ENCODE measurements at regions not wholly inside any gene's neighbourhood (a gene's known extent, or its start where the extent isn't known, plus 50 kb on each side); places are given as distances from the start of the nearest gene placed in this dataset.
"Not testable (repeated sequence)": the region's sequence is repeated elsewhere in the genome, so short reads cannot be mapped to it uniquely, and the experiment has no call there.

DNA sequence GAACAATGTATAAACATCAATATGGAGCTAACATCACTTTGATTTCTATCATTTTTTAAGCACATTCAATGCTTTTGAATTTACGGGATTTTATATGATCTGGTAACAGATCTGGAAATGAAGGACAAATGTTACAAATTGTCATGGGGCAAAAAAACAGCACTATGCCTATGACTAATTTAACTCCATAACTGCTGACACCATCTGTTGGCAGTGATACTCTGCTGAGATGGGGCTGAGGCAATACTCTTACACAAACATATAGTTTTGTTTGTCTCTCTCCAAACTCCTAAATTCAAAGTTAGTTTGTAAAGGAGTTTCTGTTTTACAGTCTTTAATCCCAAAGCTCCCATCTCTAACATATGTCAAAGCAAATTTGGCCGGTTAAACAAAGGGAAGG lies 132.5 kb upstream of the FER start:
- no peak for ATAC-seq
- intact Hi-C loops (cut with micrococcal nuclease): no loop called here
- no peak for DNase-seq

DNA sequence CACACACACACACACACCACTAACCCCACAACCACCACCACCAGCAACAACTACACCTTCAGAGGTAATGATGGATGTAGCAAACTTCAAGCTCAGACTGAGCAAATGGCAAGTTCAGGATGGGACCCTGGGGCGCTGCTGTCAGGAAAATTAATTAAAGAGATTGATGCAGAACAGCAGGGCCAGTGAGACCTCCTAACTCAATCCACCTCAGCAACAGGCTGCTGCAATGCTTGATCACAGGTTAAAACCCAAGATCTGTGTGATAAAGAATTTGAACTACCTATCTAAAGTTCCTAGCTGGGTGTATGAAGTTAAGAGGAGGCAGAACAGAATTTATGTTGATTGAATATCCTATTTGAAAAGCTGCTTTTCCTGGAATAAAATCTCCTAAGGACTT lies 140.3 kb upstream of the FER start:
- DNase-seq (no peak), ATAC-seq (no peak)
- intact Hi-C loops (cut with micrococcal nuclease): no loop called here

DNA sequence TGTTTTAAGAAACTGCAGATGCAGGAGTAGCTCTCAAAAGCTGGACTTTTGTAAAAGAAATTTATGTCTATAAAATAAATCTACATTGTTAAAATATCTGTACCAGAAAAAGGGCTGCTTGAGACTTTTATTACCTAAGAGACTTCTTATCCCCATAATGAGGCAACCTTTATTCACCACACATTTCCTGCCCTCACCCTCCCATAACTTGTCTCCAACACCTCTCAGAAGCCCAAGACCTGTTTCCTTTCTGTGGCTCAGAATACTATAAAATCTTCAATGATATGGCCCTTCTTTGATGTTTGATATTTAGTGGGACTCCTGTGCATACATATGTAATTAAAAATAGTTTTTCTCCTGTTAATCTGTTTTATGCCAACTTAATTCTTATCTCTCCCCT lies 141.5 kb upstream of the FER start:
- ATAC-seq (no peak), DNase-seq (no peak)
- intact Hi-C loops (cut with micrococcal nuclease): no loop called here

DNA sequence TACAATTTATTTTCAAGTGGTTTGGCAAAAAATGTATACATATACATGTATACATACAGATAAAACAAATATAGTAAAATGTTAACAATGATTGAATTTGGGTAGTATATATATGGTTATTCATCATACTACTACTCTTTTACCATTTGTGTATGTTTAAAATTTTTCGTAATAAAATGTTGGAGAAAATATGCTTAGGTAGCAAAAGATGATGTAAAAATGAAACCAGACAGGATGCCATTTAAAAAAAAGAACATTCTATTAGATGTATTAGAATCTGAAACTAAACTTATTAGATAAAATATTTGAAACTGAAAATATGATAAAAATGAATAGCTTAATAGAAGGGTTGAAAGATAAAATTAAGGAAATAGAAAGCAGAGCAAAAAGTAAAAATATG lies 144.9 kb upstream of the FER start:
- DNase-seq (no peak), ATAC-seq (no peak)
- intact Hi-C loops (cut with micrococcal nuclease): no loop called here

DNA sequence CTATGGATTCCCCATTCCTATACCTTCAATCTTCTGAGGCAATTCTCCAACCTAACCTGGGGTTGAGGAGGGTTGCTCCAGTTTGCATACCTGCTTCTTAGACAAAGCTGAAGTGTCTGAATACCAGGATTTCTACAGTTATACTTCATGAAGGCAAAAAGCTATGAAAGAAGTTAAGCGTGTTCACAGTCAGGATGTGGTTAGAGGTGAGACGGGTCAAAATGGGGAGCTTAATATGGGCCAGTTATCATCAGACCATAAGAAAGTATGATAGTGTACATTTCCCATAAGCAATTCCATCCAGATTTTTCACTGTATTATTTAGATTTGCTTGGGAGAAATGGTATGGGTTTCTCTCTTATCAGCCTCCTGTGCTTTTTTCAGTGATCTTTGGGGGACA lies 156.9 kb upstream of the FER start:
- intact Hi-C loops (cut with micrococcal nuclease): no loop called here
- no peak for ATAC-seq
- DNase-seq: no peak

DNA sequence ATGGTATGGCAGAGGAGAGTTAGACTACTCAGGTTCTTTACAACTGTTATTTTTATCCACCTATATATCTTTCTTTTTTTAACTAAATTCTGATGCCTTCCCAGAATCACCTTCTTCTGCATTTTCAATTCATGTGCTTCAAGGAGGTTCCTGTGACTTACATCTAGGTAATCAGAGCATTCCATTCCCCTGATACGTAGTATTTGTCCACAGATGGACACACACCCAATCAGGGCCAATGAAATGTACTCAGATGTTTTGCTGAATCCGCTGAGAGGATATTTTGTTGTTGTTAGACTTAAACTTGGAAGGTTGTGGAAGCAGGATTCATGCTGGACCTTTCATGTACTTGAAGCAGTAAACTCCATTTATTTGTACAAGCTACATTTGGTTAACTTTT lies 159.4 kb upstream of the FER start:
- no peak for DNase-seq
- intact Hi-C loops (cut with micrococcal nuclease): no loop called here
- ATAC-seq: no peak

DNA sequence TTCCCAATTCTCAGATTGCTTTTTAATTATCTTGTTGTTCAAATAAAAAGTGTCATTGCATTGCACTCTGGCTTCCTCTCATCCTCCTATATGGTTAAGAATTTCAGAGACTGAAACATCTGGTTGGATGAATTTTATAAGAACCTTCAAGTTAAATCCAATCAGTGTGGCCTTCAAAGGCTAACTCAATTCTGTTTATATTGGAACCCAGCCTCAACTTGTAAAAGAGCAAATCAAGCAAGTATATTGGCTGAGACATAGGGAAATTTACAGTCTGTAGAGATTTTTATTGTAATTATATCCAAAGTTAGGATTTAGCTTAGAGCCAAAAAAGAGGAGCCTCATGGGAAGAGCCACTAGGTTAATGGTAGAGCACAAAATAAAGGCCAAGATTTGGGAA lies 159.9 kb upstream of the FER start:
- DNase-seq (no peak), ATAC-seq (no peak)
- intact Hi-C loops (cut with micrococcal nuclease): no loop called here

DNA sequence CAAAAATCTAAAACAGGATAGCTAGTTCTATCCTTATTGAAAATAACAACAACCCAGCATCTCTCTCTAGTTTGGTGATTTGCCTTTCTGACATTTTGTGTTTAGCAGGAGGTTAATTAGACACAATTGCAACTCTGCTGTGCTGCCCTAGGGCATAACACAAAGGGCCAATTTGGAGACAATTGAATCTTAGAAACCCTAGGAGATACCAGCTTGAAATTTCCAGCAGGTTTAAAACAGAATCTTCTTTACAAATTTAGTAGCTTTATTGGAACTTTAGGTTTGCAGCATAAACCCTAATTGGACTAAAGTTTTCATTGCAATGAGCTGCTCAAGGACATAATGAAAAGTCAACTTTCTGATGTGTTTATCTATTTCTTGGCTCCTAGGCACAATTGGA lies 166.7 kb upstream of the FER start:
- DNase-seq: no peak
- intact Hi-C loops (cut with micrococcal nuclease): no loop called here
- ATAC-seq: no peak

DNA sequence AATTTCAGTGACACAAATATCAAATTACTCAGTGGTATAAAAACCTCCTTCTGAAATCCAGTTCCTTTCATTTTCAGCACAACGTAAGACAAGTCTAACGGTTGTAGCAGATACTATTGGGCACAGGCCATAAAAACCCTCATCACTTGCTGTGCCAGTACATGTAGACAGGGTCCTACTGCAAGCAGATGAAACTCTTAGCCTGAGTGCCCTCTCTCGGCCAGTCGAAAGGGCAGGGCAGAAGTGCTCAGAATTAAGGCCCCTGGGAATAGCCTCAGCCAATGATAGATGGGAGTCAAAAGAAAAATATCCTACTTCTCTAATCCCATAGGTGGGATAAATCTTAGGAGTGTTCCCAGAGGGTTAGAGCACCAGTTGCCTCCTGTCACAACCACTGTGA lies 168.5 kb upstream of the FER start:
- intact Hi-C loops (cut with micrococcal nuclease): no loop called here
- no peak for DNase-seq
- ATAC-seq: peak; percentile 42

DNA sequence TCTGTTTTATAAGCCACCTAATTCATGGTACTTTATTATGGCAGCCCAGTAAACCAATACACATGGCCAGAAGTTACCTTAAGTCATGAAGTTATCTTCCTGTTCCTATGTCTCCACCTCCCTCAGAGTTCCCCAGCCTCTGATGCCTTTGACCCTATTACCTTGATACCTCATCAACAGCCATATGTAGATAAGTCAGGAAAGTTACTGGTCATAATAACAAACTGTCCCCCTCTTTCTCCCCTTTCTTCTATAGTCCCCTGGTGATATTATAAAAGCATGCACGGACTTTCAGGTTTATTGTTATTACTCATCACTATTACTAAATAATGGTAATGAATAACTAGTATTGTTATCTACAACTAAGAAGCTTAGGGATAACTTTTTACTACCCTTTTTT lies 168.9 kb upstream of the FER start:
- intact Hi-C loops (cut with micrococcal nuclease): no loop called here
- no peak for ATAC-seq
- DNase-seq: no peak

DNA sequence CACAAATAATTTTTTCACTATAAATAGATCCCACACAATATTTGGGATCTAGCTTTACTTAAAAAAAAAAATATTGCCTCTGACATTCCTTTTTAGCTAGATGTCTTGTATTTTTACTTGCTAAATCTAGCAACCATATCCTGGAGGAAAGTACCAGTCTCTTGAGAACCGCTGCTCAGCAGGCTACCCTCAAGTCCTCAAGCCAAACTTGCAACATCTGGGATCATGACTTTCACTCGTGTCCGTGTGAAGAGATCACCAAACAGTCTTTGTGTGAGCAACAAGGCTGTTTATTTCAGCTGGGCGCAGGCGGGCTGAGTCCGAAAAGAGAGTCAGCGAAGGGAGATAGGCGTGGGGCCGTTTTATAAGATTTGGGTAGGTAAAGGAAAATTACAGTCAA lies 180.3 kb upstream of the FER start:
- DNase-seq (peak; percentile 24), ATAC-seq (peak; percentile 78)
- intact Hi-C loops (cut with micrococcal nuclease): no loop called here

DNA sequence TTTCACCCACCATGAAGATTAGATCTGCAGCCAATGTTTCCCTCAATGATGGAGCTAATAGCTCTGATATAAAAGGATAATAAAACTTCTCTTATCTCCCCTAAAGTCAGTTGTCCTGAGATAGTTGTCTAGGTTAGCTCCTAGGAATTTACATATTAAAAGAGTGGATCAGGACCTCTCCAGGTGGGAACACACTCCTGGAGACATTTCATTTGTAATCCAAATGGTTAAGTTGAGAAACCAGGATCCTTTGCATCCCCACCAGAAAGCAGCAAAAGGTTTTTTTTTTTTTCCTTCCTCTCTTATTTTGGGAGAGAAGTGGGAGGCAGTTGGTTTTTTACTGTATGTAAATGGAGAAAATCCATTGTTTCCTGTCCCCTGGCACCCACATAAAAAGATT lies 182.5 kb upstream of the FBXL17 start:
- DNase-seq (no peak), ATAC-seq (no peak)
- intact Hi-C loops (cut with micrococcal nuclease): no loop called here

DNA sequence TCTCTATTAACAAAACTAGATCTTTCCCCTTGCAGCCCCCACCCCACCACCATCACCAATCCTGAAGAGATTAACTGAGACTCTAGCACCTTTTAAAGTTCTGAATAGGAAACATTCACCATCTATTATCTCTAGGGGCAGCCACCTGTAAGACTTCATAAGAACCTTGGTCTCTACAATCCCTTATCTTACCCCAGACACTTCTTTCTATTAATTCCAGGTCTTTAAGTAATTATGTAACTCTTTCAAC lies 180.2 kb upstream of the FBXL17 start:
- ATAC-seq (no peak), DNase-seq (no peak)
- intact Hi-C loops (cut with micrococcal nuclease): no loop called here

DNA sequence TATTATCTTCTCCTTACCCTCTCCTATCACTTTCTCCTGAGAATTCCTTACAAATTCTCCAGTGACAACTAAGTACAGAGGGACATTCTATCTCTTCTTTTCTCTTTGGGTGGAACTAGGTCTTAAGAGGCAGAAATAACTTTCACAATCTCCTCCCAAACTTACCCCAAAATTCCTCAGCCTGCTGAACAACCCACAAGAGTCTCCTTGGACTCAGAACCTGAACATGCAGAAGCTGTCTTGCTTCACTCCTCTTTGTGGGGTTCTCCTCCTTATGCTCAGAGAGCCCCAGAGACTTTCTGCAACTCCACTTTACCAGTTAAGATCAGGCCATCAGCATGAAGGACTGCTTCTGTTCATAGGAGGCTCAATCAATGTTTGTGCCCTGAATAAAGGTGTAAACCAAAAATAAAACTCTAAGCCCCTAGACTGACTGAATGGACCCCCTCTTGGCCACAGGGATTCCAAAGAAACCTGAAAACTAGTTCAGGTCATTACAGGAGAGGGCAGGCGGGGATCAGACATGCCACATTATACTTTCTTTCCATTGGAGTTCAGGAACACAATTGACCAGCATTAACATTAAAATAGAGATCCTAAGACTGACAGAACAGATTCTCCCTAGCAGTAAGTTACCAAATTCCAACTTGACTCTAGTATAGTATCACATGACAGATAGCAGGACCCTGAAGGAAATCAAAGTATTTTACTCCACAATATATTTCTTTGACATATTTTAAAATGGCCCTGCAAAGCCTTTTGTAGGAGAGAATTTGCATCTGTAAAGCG lies 179.7 kb upstream of the FBXL17 start:
- intact Hi-C loops (cut with micrococcal nuclease): no loop called here
- DNase-seq: no peak
- ATAC-seq: no peak

DNA sequence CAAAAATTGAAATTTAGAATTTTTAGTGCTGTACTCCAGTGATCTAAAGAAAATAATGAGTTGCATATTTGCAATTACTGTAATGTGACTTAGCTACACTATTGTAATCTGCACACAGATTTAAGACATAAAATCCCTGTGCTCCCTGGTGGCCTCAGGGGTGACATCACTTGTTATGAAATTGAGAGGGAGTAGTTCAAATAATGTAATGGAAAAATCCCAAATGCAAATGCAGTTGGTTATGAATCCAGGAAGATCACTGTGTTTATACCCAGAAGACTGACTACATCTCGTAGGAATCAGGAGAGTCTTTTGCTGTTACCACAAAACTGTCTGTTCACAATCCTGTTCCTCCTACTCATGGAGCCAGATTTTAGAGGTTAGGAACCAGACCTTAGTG lies 178.7 kb upstream of the FBXL17 start:
- DNase-seq (peak; percentile 50), ATAC-seq (peak; percentile 93)
- intact Hi-C loops (cut with micrococcal nuclease): no loop called here

DNA sequence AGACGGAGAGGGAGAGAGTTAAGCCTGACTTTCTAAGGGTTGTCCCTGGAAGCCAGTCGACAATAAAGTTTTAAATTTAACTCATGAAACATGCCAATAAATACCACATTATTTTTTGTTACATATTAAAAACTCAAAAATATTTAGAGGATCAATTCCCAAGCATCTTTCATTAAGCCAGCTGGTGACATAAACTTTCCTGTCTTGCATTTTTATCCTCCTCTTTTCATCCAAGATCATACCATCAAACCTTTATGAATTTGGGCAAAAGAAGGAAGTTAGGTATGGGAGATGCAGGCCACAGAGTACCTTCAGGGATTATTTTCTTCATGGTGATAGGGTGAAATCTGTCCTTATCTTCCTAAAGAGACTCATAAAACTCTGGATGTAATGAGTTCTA lies 178.3 kb upstream of the FBXL17 start:
- intact Hi-C loops (cut with micrococcal nuclease): no loop called here
- no peak for DNase-seq
- no peak for ATAC-seq

DNA sequence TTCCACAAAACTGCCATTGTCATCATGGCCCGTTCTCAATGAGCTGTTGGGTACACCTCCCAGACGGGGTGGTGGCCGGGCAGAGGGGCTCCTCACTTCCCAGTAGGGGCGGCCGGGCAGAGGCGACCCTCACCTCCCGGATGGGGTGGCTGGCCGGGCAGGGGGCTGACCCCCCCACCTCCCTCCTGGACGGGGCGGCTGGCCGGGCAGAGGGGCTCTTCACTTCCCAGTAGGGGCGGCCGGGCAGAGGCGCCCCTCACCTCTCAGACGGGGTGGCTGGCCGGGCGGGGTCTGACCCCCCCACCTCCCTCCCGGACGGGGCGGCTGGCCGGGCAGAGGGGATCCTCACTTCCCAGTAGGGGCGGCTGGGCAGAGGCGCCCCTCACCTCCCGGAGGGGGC lies 176.9 kb upstream of the FBXL17 start:
- DNase-seq; ATAC-seq; intact Hi-C loops (cut with micrococcal nuclease): not testable (repeated sequence)

DNA sequence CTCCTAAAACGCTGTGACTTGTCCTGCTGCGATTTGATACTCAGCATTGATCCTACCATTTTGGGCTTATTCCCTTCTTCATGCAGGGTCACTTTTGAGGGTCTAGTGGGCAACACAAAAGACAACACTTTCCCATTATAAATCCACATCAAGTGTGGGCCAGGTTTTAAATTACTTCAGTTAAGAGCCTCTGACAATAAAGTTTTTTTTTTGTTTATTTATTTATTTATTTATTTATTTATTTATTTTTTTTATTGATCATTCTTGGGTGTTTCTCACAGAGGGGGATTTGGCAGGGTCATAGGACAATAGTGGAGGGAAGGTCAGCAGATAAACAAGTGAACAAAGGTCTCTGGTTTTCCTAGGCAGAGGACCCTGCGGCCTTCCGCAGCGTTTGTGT lies 176.2 kb upstream of the FBXL17 start:
- ATAC-seq; DNase-seq; intact Hi-C loops (cut with micrococcal nuclease): not testable (repeated sequence)

DNA sequence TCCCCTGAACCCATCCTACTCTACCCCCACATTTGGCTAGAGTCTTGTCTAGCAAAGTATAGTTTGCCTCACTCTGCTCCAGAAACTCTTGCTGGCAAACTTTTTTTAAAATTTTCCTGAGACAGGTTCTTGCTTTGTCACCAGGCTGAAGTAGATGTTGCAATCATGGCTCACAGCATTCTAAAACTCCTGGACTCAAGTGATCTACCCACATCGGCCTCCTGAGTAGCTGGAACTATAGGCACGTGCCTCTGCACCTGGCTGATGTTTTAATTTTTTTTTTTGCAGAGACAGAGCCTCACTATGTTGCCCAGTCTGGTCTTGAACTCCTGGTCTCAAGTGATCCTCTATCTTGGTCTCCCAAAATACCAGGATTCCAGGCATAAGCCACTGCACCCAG lies 175.8 kb upstream of the FBXL17 start:
- DNase-seq: no peak
- no peak for ATAC-seq
- intact Hi-C loops (cut with micrococcal nuclease): no loop called here

DNA sequence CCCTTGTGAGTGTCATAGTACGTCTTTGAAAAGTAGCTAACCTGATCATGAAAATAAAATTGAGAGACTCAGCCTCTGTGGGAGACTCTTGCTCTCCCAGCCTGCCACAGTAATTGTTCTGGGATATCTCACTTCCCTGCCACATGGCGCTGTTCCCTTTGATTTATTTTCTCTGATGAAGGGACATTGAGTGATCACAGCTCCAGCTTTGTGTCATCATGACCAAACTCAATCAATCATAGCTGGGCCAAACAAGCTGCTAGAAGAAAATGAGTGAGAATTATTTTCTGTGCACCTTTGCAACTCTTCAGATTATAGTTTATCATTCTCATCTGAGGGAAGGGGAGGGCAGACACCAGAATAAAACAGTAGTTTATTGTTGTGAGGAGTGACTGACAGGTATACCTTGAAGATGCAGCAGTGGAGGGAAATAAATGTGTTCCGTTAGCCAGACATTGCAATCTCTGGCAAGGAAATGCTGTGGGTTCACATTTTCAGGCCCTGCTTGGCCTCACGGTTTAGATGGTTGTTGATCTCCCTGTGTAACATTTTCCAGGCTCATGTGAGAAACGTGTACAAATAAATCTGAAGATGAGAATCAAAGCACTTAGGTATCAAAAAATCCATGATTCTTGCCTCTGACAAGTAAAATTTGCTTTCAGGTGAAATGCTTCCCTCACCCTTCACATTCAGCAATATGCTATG lies 174.7 kb upstream of the FBXL17 start:
- DNase-seq (no peak), ATAC-seq (no peak)
- intact Hi-C loops (cut with micrococcal nuclease): no loop called here

Data from left ventricle myocardium superior (tissue), 1 donor.